ENCODE measurements at regions not wholly inside any gene's neighbourhood (a gene's known extent, or its start where the extent isn't known, plus 50 kb on each side); places are given as distances from the start of the nearest gene placed in this dataset.

- TF ChIP-seq REST (IDR thresholded peaks at IDR 0.05) (no peak), NR2F2 (IDR thresholded peaks at IDR 0.05) (no peak), ATF3 (IDR thresholded peaks at IDR 0.05) (no peak), FOXA1 (IDR thresholded peaks at IDR 0.05) (no peak), CTCF (IDR thresholded peaks at IDR 0.05; ENCODE audit: low read depth, low read length, missing input control) (no peak), HNF4G (IDR thresholded peaks at IDR 0.05) (no peak), FOXA2 (IDR thresholded peaks at IDR 0.05) (no peak), RAD21 (IDR thresholded peaks at IDR 0.05) (no peak), HNF4A (conservative IDR thresholded peaks at IDR 0.05) (no peak), RXRA (IDR thresholded peaks at IDR 0.05) (no peak), GABPA (IDR thresholded peaks at IDR 0.05 in 1 of 2, conservative IDR thresholded peaks at IDR 0.05 in 1 of 2) (no peak), ZBTB33 (IDR thresholded peaks at IDR 0.05) (no peak), TAF1 (conservative IDR thresholded peaks at IDR 0.05) (no peak)
- no peak overlapping the region for H3K9ac ChIP-seq (ENCODE audit: low read depth in 1 of 2, low read length in 2 of 2)
- peaks cover 0 to 6% (median 0%) of the 10 kb centered on the region in 4 donors for H3K9me3 ChIP-seq (ENCODE audit: control insufficient read depth in 4 of 4, low read length in 3 of 4)
- peaks cover 0 to 7% (median 0%) of the 10 kb centered on the region in 4 donors for H3K27me3 ChIP-seq (ENCODE audit: control insufficient read depth in 4 of 4, insufficient read depth in 4 of 4, low read length in 3 of 4)
- no peaks in the 10 kb centered on the region for H3K36me3 ChIP-seq (ENCODE audit: control insufficient read depth in 4 of 4, insufficient read depth in 3 of 4, low read depth in 1 of 4, low read length in 3 of 4)
- H3K4me3 ChIP-seq (ENCODE audit: low read depth in 1 of 3, low read length in 3 of 3), result no peak overlapping the region
- no peak for DNase-seq (ENCODE audit: low spot score)
- no peak overlapping the region for H3K27ac ChIP-seq (ENCODE audit: low read depth in 1 of 2, low read length in 2 of 2)
- H3K4me1 ChIP-seq (ENCODE audit: control insufficient read depth in 4 of 4, insufficient read depth in 4 of 4, low read length in 3 of 4), result no peaks in the 10 kb centered on the region
- WGBS, result 10% methylated on average over 19 of the region's 19 CpGs
These were observed 67.5 kb upstream of the RAPGEF1 start for GRCh38 chr9:131807144-131807983.

GRCh38 chr9:131805803-131806202 lies 65.9 kb upstream of the RAPGEF1 start:
- no peak overlapping the region for H3K9ac ChIP-seq (ENCODE audit: low read depth in 1 of 2, low read length in 2 of 2)
- peaks cover 0 to 5% (median 0%) of the 10 kb centered on the region in 4 donors for H3K27me3 ChIP-seq (ENCODE audit: control insufficient read depth in 4 of 4, insufficient read depth in 4 of 4, low read length in 3 of 4)
- H3K36me3 ChIP-seq (ENCODE audit: control insufficient read depth in 4 of 4, insufficient read depth in 3 of 4, low read depth in 1 of 4, low read length in 3 of 4), result no peaks in the 10 kb centered on the region
- no peaks in the 10 kb centered on the region for H3K4me1 ChIP-seq (ENCODE audit: control insufficient read depth in 4 of 4, insufficient read depth in 4 of 4, low read length in 3 of 4)
- H3K9me3 ChIP-seq (ENCODE audit: control insufficient read depth in 4 of 4, low read length in 3 of 4), result peaks cover 0 to 6% (median 0%) of the 10 kb centered on the region in 4 donors
- no peak overlapping the region for H3K27ac ChIP-seq (ENCODE audit: low read depth in 1 of 2, low read length in 2 of 2)
- TF ChIP-seq FOXA2 (IDR thresholded peaks at IDR 0.05), result no peak
- no peak for TF ChIP-seq REST (IDR thresholded peaks at IDR 0.05)
- no peak for TF ChIP-seq JUND (IDR thresholded peaks at IDR 0.05)
- no peak for TF ChIP-seq CTCF (IDR thresholded peaks at IDR 0.05; ENCODE audit: low read depth, low read length, missing input control)
- TF ChIP-seq MAX (IDR thresholded peaks at IDR 0.05), result no peak
- TF ChIP-seq HNF4G (IDR thresholded peaks at IDR 0.05), result no peak
- DNase-seq (ENCODE audit: low spot score), result no peak
- H3K4me3 ChIP-seq (ENCODE audit: low read depth in 1 of 3, low read length in 3 of 3), result no peak overlapping the region
- 57% methylated on average over 8 of the region's 8 CpGs for WGBS

Data from liver (tissue), 8 donors.